ENCODE measurements at regions not wholly inside any gene's neighbourhood (a gene's known extent, or its start where the extent isn't known, plus 50 kb on each side); places are given as distances from the start of the nearest gene placed in this dataset.

- TF ChIP-seq ZNF462 (CRISPR knock-in tag; IDR thresholded peaks at IDR 0.05): no peak
- no peak for TF ChIP-seq JUNB (IDR thresholded peaks at IDR 0.05; ENCODE audit: unreplicated experiment)
- TF ChIP-seq CREB1 (CRISPR knock-in tag; IDR thresholded peaks at IDR 0.05; ENCODE audit: low read depth): no peak
- TF ChIP-seq EZH2phosphoT487 (IDR thresholded peaks at IDR 0.05; ENCODE audit: unreplicated experiment): no peak
- TF ChIP-seq ZNF331 (CRISPR knock-in tag; IDR thresholded peaks at IDR 0.05; ENCODE audit: low read depth): no peak
- TF ChIP-seq, protein P1, sequence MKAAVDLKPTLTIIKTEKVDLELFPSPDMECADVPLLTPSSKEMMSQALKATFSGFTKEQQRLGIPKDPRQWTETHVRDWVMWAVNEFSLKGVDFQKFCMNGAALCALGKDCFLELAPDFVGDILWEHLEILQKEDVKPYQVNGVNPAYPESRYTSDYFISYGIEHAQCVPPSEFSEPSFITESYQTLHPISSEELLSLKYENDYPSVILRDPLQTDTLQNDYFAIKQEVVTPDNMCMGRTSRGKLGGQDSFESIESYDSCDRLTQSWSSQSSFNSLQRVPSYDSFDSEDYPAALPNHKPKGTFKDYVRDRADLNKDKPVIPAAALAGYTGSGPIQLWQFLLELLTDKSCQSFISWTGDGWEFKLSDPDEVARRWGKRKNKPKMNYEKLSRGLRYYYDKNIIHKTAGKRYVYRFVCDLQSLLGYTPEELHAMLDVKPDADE (IDR thresholded peaks at IDR 0.05): no peak
Observed at GRCh38 chr3:21259896-21260295, 491.1 kb downstream of the ZNF385D start (continued).

- no peak for ATAC-seq
- Histone ChIP-seq H3K4me3 (no peak overlapping the region), H3K27ac (ENCODE audit: low read depth) (no peak overlapping the region), H3K27me3 (ENCODE audit: insufficient read depth) (no peaks in the 10 kb centered on the region), H2AFZ (no peak overlapping the region), H4K20me1 (replicated peaks; ENCODE audit: insufficient read depth) (no peaks in the 10 kb centered on the region), H3K4me2 (no peak overlapping the region), H3K4me1 (ENCODE audit: insufficient read depth) (no peaks in the 10 kb centered on the region), H3F3A (replicated peaks; ENCODE audit: low read depth) (no peaks in the 10 kb centered on the region), H3K36me3 (ENCODE audit: insufficient read depth) (no peaks in the 10 kb centered on the region), H3K9me2 (ENCODE audit: insufficient read depth) (no peaks in the 10 kb centered on the region; the same call in 1 of the 2 replicates), H3K79me2 (replicated peaks; ENCODE audit: insufficient read depth) (no peaks in the 10 kb centered on the region)
- peaks cover 22% of the 10 kb centered on the region for H3K9me3 Mint-ChIP-seq
- H3K27ac Mint-ChIP-seq: no peak overlapping the region
- no peaks in the 10 kb centered on the region; the same call in 2 of the 3 replicates for H3K4me1 Mint-ChIP-seq
- no peaks in the 10 kb centered on the region for H3K27me3 Mint-ChIP-seq (ENCODE audit: insufficient read depth, low read depth, poor library complexity)
- H3K36me3 Mint-ChIP-seq (ENCODE audit: low read depth): peaks cover 15% of the 10 kb centered on the region; the same call in 2 of the 3 replicates
- no peak overlapping the region for H3K4me3 Mint-ChIP-seq
- no peak for DNase-seq (ENCODE audit: low spot score)
- TF ChIP-seq CREB1 (CRISPR knock-in tag; IDR thresholded peaks at IDR 0.05; ENCODE audit: low read depth) (no peak), NANOG (IDR thresholded peaks at IDR 0.05; ENCODE audit: borderline replicate concordance) (no peak), ZNF462 (CRISPR knock-in tag; IDR thresholded peaks at IDR 0.05) (no peak), JUNB (IDR thresholded peaks at IDR 0.05; ENCODE audit: unreplicated experiment) (no peak), ZNF331 (CRISPR knock-in tag; IDR thresholded peaks at IDR 0.05; ENCODE audit: low read depth) (no peak), ZNF114 (CRISPR knock-in tag; IDR thresholded peaks at IDR 0.05) (no peak)
Observed at GRCh38 chr3:21256932-21257331, 494.1 kb downstream of the ZNF385D start.
